Fibroblast of pulmonary artery (primary cell): ENCODE measurements at regions not wholly inside any gene's neighbourhood (a gene's known extent, or its start where the extent isn't known, plus 50 kb on each side); places are given as distances from the start of the nearest gene placed in this dataset.
A peak's percentile ranks its signal among the peaks of the same experiment; 100 is the strongest.

Source experiments
- DNase-seq: peaks from one replicate; pipeline ENCODE4 v3.0.0-alpha.2; 2010; ENCODE audit warnings: low read depth
- H3K4me3 ChIP-seq: replicated peaks from 2 replicates; pipeline ENCODE4 v1.5.1; 2011; ENCODE audit warnings: low read depth, mild to moderate bottlenecking, control low read depth, low read length, moderate library complexity
- TF ChIP-seq, protein P1 (sequence below): IDR thresholded peaks from 2 replicates; pipeline ENCODE4 v1.5.1; 2011; ENCODE audit warnings: mild to moderate bottlenecking, control low read depth, low read length, inconsistent platforms; ENCODE audit errors: missing control alignments

DNA sequence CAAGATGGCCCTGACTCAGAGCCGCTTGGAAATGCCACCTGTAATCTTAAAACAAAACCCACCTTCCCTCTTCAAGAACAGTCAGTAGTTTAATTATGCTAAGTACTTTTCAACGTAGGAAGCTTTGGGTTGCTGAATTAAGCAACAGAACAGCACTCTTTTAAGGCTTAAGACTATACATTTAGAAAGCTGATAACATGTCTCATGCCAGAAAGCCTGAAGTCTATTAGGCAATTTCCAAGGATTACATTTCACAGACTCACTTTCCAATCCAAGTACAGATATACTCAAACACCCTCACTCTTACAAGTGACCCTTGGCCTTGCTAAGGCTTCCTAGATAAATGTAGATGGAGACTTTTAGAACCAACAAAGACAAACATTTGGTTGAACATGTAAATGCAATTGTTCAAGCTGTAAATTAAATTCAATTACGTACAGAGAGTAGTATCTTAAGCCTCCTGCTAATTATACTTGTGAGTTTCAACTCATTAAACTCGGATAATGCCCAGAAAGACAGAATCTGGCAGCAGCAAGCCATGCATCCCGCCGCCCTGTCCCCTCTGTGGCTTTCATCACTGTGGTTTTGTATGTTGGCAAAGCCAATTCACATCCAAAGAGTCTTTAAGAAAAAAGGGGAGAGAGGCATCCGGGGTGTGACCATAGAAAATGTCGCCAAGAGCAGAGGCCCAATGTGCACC is 283.1 kb upstream of the NRP1 start:
- DNase-seq, result peak; percentile 27
- TF ChIP-seq, protein P1, sequence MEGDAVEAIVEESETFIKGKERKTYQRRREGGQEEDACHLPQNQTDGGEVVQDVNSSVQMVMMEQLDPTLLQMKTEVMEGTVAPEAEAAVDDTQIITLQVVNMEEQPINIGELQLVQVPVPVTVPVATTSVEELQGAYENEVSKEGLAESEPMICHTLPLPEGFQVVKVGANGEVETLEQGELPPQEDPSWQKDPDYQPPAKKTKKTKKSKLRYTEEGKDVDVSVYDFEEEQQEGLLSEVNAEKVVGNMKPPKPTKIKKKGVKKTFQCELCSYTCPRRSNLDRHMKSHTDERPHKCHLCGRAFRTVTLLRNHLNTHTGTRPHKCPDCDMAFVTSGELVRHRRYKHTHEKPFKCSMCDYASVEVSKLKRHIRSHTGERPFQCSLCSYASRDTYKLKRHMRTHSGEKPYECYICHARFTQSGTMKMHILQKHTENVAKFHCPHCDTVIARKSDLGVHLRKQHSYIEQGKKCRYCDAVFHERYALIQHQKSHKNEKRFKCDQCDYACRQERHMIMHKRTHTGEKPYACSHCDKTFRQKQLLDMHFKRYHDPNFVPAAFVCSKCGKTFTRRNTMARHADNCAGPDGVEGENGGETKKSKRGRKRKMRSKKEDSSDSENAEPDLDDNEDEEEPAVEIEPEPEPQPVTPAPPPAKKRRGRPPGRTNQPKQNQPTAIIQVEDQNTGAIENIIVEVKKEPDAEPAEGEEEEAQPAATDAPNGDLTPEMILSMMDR, result no peak
- H3K4me3 ChIP-seq, result no peak overlapping the region

DNA sequence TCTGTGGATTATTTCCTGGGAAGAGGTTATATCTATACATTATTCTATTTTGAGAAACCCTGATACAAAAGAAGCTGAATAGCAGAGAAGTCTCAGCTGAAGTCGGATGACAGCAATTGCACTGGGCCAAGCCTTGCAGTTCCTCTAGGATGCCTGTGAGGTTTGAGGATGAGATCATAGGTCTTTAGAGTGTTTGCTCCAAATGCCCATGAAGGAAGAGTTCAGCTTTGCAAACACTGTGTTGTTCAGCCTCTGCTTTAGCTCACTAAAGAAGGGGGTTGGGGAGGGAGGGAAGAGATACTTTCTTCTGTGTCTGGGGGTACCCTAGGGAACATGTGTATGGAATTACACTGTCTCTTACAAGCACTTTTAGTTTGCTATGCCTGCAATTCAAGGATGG is 282.5 kb upstream of the NRP1 start:
- H3K4me3 ChIP-seq, result no peak overlapping the region
- TF ChIP-seq, protein P1, result no peak
- peak; percentile 20 for DNase-seq

DNA sequence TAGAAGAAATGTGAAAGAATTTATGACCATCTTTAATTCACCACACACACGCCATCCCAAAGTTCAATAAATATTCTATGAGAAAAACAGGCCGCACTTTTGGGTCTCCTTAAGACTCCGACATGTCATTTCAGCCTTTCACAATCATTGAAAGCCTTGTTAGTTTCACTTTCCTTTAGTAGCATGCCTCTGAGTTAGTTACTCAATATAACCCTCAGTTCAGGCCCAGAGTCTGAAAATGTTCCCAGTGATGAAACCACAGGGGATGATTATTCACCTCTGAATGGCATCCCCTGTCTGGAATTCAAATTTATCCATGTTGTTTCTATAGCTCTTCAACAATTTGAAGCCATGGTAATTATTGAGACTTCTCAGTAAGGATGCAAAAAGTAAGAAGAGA is 278.1 kb upstream of the NRP1 start:
- DNase-seq, result peak; percentile 70
- H3K4me3 ChIP-seq, result no peak overlapping the region
- TF ChIP-seq, protein P1, result no peak

DNA sequence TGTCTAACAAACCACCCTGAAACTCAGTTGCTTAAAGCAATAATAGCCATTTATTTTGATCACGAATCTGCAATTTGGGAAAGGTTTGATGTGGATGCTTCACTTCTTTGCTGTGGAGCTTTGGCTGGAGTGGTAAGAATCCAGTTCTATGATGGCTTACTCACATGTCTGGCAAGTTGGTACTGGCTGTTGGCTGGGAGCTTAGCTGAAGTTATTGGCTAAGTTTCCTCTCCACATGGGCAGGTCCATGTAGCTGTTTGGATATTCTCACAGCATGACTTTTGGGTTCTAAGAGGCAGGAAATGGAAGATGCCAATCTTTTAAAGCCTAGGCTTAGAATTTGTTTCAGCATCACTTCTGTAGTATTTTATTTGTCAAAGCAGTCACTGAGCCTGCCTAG is 277.6 kb upstream of the NRP1 start:
- TF ChIP-seq, protein P1, result no peak
- peak; percentile 10 for DNase-seq
- no peak overlapping the region for H3K4me3 ChIP-seq

DNA sequence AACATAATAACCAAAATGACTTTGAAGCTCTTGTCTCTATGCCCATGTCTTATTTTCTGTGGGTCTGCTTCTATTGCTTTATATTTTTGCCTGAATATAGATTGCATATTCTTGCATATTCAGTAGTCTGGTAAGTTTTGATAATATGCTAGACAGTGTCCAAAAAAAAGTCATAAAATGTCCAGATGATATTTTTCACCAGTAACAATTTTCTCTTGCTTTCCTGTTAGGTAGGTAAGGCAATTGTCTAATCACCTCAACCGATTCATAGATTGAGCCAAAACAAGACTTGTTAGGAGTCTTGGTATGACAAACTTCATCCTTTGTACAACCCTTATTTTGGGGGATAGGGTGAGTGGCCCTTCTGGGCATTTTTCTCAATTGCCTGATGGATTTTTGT is 277.0 kb upstream of the NRP1 start:
- DNase-seq, result no peak
- TF ChIP-seq, protein P1, result no peak
- H3K4me3 ChIP-seq, result no peak overlapping the region

DNA sequence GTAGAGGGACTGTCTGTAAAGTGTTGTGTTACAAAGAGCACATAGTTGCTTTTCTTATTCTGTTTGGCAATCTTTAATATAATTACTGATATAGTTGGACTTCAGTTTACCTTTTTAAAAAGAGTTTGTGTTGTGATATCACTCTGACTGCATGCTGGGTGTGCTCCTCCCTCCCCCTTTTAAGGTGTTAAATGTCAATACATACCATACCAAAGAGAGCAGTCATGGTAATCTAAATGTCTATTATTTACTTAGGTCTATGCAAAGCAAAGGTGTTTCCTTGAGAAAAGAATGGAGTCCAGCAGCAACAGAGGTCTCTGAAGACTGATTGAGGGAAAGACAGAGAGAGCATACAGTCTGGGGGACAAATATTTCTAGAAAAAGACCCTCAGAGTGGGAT is 275.1 kb upstream of the NRP1 start:
- TF ChIP-seq, protein P1, result no peak
- no peak overlapping the region for H3K4me3 ChIP-seq
- no peak for DNase-seq

DNA sequence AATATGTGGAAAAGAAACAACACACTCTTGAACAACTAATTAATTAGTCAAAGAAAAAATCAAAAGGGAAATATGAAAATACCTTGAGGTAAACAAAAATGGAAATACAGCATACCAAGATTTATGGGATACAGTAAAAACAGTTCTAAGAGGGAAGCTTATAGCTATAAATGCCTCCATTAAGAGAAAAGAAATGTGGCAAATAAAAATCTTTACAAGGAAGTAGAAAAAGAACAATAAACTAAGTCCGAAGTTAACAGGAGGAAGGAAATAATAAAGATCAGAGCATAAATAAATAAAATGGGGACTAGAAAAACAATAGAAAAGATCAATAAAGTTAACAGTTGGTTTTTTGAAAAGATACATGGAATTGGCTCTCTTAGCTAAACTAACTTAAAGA is 267.8 kb upstream of the NRP1 start:
- TF ChIP-seq, protein P1, result no peak
- no peak overlapping the region for H3K4me3 ChIP-seq

More for the DNA sequence above, 267.8 kb upstream of the NRP1 start:
- no peak for DNase-seq
